CMK (cell line): ENCODE measurements at regions not wholly inside any gene's neighbourhood (a gene's known extent, or its start where the extent isn't known, plus 50 kb on each side); places are given as distances from the start of the nearest gene placed in this dataset.
"Not testable (repeated sequence)": the region's sequence is repeated elsewhere in the genome, so short reads cannot be mapped to it uniquely, and the experiment has no call there.

Experiments
- DNase-seq: peaks from one replicate; pipeline ENCODE4 v3.0.0-alpha.2; 2010; ENCODE audit warnings: low read depth

DNA sequence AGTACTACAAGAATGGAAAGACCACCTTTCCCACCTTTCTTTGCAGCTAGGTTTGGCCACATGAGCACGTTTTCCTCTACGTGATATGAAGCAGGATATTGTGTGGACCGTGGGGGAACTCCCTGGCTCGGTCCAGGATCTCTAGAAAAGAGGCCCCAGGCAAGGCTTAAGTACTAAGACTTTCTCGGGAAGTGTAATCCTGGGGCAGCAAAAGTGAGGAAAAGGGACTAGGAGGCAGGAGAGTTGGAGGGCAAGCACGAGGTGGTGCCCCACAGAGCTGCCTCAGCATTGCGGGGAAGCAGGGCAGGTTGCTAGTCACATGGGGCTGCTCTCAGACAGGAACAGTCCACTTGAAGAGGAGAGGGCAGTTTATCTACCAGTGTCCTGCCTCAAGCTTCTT, 235.1 kb downstream of the GADD45G start:
- no peak for DNase-seq

DNA sequence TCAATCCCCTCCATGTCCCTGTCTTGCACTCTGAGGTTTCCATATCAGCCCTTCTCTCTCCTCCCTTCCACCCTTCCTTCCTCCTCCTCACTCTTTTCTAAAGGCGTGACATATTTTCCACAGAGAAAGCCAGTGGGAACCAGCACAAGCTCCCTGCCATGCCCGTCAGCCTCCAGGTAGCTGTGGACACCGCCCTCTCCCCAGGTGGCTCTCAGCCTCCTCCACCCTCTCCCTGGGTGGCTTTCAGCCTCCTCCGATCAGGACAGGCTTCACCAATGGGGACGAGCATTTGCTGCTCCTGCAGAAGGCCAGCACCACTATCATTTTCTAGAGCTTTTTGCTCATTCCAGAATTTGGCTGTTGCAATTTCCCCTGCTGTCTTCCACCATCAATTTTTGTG, 236.6 kb downstream of the GADD45G start:
- DNase-seq = no peak

- DNase-seq = no peak
Measured at GRCh38 chr9:89842267-89842768, 237.5 kb downstream of the GADD45G start.

DNA sequence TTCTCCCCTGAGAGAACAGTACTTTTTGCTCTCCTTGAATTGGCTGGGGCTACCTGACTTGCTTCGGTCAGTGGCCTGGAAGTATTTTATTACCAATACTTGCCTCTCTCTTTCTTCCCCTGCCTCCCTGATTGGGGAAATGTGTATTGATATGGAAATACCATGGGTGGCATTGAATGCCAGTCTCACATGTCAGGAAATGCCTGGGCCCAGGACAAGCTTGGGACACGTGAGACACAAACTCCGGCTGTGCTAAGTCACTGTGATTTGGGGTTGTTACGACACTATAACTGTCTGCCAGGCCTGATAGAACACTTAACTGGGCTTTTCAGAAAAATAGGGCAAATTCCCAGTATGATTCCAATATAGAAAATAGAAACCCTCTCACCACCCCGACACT, 238.3 kb downstream of the GADD45G start:
- no peak for DNase-seq

GRCh38 chr9:89843591-89843990, 238.8 kb downstream of the GADD45G start:
- DNase-seq = no peak

DNA sequence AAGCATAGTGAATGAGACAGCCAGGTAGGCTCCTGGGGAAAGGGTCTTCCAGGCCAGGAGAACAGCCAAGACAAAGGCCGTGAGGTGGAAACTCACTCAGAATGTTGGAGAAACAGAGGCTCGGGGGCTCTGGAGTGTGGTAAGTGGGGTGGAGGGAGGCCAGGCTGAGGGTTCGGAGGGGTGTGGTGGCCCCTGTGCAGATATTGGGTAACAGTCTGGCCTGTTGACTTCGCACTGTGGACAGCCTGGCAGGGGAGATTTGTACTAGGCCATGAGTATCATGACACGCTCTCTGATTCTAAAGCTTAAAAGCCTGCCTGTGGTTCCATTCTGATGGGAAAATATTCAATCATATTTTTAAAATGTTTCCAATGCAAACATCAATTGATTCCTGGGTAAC, 239.3 kb downstream of the GADD45G start:
- DNase-seq = no peak

DNA sequence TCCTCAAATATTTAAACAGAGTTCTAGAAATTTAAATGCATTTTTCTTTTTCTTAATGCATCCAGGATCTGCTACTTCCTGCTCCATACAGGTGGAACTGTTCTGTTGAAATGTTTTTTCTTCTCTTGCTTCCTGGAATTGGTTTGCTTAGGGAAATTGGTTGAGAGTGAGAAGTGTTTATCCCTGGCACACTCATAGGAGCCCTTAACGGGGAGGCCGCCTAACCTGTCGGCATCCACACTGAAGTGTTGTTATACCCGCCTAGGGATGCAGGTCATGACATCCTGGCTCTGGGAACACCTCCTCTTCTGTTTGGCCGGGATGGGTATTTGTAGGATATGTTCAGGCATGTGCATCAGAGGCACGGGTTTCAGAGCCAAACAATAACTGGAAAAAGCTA, 239.7 kb downstream of the GADD45G start:
- DNase-seq = no peak

DNA sequence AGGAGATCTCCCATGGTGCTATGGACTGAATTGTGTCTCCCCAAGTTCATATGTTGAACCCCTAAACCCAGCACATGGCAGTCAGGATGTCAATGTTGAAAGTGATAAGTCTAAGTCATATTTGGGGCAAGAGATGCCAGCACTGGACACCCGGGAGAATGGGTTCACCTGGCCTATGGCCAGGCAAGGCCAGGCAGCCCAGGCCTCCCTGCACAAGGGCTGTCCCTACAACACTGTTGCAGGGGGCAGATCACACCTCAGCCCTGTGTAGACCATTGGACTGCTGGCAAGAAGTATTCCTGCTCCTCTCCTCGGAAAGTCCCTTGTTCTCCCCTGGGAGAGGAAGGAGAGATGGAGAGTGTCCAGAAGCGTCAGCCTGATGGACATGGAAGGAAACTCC, 240.5 kb downstream of the GADD45G start:
- DNase-seq = no peak

GRCh38 chr9:89845862-89846261, 241.1 kb downstream of the GADD45G start:
- DNase-seq = no peak

DNA sequence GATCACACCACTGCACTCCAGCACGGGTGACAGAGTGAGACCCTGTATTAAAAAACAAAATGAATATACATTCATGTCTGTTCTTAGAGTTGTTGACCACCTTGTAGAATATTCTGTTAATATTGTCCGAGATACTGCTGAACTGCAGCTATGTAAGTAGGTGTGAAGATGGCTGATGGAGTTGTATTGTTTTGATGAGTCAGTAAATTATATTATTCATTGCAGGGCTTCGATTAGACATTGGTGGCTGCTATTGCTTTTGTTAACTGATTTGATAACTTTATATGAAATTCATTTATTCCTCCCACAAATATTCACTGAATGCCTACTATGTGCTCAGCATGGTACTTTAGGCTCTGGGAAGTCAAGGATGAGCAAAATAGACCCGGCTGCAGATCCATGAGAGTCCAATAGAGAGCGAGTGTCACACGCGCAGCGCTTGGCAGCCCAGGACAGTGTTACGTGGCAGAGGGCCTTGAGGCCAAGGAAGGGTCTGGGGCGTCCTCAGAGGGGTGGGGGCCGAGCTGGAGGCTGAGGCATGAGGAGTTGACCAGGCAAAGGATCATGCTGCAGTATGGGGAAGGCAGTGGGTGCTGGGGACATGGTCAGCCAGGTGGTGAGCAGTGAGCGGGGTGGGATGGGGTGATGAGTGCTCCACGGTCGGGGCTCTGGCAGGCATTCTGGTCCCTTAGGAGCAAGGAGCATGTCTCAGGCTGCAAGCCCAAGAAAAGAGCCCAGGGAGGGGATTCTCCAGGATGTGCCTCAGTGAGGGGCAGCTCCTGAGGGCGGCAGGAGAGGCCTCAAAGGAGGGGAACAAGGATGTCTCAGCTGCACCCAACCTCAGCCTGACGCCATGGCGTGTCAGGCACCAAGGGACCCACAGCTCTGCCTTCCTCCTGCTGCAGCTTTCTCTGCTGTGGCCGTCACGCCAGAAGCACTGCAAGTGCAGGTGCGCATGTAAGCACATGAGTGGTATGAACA, 243.5 kb downstream of the GADD45G start:
- DNase-seq = no peak

DNA sequence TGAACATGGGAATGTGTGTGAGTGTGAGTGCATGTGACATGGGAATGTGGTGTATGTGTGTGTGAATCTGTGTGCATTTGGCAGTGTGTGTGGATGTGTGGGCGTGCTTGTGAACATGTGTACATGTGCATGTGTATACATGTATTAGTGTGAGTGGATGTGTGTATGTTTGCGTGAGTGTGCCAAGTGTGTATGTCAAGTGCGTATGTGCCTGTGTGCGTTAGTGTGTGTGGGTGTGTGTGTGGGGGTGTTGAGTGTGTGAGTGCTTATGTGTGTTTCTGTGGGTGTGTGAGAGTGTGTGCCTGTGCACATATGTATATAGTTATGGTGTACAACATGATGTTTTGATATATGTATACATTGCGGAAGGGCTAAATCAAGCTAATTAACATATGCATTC, 244.3 kb downstream of the GADD45G start:
- no peak for DNase-seq

- no peak for DNase-seq
Measured at GRCh38 chr9:89850153-89850552, 245.3 kb downstream of the GADD45G start.

GRCh38 chr9:89850631-89851325, 246.0 kb downstream of the GADD45G start:
- no peak for DNase-seq

- DNase-seq = no peak
Measured at GRCh38 chr9:89853161-89853560, 248.3 kb downstream of the GADD45G start.

GRCh38 chr9:89853931-89854330, 249.1 kb downstream of the GADD45G start:
- no peak for DNase-seq

- DNase-seq = no peak
Measured at GRCh38 chr9:89854715-89855475, 250.1 kb downstream of the GADD45G start.

DNA sequence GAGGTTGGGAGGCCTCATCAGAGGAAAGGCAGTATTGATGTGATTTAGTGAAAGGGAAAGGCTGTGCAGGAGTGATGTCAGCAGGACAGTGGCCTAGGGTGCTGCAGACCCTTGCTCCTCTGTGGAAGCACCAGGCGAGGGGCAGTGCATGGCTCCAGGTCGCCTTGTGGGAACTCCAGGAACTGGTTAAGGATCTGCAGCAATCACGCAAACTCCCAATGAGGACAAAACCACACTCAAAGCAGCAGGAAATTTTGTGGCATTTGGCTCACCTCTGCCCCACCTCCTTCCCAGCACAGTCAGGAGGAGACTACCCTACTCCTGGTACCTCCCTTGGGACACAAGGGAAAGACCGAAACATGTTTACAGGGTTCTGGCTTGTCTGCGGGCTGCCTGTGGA, 251.5 kb downstream of the GADD45G start:
- not testable (repeated sequence) for DNase-seq

DNA sequence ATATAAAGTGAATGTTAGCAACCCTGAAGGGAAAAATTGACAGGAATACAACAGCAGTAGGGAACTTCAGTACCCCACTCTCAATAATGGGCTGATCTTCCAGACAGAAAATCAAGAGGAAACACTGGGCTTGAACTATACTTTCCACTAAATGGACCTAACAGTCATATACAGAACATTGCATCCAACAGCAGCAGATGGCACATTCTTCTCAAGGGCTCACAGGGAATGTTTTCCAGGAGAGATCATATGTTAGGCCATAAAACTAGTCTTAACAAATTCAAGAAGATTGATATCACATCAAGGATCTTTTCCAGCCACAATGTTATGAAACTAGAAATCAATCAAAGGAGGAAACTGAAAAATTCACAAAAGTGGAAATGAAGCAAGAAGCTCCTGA, 252.1 kb downstream of the GADD45G start:
- not testable (repeated sequence) for DNase-seq

DNA sequence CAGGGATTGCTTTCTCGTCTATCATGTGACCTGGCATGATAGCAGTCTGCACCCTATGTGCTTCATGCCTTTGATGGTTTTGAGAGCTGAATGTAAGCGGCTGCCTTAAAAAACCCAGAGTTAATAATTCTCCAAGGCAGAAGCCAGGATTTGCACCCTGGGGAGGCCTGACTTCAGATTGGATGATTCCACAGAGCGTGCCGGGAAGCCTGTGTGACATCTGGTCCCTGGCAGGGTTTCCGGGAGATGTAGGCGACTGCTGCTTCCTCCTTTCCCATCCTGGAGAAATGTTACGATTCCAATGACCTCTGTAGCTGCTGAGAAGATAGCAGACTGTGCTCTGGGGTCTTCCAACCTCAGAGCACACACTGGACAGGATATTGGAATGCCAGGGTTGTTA, 255.0 kb downstream of the GADD45G start:
- DNase-seq = not testable (repeated sequence)

DNA sequence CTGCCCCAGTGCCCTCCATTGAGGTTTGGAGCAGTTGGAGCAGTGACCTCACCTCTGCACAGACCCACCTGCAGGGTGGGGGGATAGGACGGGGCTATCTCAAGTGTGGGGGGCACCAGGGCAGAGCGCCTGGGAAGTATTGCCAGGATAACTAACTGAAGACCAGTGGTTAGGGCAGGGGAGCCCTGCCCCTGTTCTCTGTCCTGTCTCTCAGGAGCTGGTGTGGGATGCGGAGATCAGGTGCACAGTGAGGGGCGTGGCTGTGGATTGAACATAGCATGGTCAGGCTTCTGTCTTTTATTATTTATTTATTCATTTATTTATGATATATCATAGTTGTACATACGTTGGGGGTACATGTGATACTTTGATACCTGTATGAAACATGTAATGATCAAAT, 256.6 kb downstream of the GADD45G start:
- DNase-seq = not testable (repeated sequence)

- no peak for DNase-seq
Measured at GRCh38 chr9:89862316-89862715, 257.5 kb downstream of the GADD45G start.

DNA sequence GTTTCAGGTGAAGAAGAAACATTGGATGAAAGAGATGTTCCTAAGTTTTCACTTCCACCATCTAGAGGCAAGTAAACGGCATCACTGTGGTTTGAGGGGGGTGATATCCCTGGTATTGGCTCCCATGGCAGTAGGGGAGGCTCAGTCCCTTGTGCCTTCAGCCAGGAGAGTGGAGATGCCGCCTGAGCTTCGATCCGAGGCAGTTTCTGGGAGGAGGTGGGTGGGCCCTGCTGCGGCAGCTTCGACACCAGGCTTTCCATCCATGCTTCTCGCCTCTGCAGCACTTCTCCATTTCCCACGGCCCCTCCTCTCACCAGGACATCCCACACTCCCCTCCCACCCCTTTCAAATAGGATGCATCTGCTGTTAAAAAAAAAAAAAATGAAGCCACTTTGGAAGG, 258.3 kb downstream of the GADD45G start:
- no peak for DNase-seq
